ENCODE measurements at regions not wholly inside any gene's neighbourhood (a gene's known extent, or its start where the extent isn't known, plus 50 kb on each side); places are given as distances from the start of the nearest gene placed in this dataset.

DNA sequence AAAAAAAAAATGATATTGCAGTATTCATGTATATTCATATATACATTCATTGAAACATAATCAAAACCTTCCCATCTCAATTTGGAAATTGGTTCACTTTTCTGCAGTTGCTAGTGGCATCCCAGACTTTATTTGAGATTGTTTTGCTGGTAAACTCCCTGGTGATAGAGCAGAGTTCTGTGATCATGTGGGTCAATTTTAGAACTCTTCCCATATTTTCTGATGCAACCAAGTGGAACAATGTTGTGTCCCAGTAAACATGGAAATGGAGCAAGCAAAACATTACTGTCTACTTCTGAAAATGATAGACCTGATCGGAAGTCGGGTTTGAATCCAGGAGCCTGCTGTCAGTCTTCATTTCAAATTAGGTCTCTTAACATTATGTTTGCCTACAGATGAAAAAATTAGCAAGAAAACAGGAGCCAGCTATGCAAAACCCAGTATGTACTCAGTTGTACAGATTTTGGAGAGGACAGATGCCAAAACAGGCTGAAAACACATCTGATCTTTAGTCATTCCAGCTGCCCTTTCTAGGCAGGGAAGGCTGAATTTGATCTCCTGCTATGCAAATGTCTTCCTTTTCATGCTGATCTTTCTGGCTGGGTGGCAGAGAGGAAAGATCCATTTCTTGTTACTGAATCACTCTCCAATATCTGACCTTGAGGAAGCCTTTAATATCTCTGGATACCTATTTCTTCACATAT lies 786.6 kb upstream of the SOX9 start:
- H3K4me1 ChIP-seq = no peaks in the 10 kb centered on the region
- H3K4me3 ChIP-seq = no peak overlapping the region
- H3K27ac ChIP-seq = no peak overlapping the region
- no peaks in the 10 kb centered on the region for H3K9me3 ChIP-seq
- H3K27me3 ChIP-seq = no peaks in the 10 kb centered on the region
- H3K36me3 ChIP-seq = no peaks in the 10 kb centered on the region
- TF ChIP-seq, protein P1, sequence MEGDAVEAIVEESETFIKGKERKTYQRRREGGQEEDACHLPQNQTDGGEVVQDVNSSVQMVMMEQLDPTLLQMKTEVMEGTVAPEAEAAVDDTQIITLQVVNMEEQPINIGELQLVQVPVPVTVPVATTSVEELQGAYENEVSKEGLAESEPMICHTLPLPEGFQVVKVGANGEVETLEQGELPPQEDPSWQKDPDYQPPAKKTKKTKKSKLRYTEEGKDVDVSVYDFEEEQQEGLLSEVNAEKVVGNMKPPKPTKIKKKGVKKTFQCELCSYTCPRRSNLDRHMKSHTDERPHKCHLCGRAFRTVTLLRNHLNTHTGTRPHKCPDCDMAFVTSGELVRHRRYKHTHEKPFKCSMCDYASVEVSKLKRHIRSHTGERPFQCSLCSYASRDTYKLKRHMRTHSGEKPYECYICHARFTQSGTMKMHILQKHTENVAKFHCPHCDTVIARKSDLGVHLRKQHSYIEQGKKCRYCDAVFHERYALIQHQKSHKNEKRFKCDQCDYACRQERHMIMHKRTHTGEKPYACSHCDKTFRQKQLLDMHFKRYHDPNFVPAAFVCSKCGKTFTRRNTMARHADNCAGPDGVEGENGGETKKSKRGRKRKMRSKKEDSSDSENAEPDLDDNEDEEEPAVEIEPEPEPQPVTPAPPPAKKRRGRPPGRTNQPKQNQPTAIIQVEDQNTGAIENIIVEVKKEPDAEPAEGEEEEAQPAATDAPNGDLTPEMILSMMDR (IDR thresholded peaks at IDR 0.05) = no peak
- intact Hi-C loops (cut with DNase I) = no loop called here
- no peak for DNase-seq (ENCODE audit: low spot score in 2 of 2)

GRCh38 chr17:71335212-71335611 lies 785.6 kb upstream of the SOX9 start:
- DNase-seq (ENCODE audit: low spot score in 2 of 2) = no peak
- Histone ChIP-seq H3K4me1 (no peaks in the 10 kb centered on the region), H3K27me3 (no peaks in the 10 kb centered on the region), H3K9me3 (no peaks in the 10 kb centered on the region), H3K36me3 (no peaks in the 10 kb centered on the region), H3K27ac (no peak overlapping the region), H3K4me3 (no peak overlapping the region)
- intact Hi-C loops (cut with DNase I) = no loop called here
- TF ChIP-seq, protein P1 (IDR thresholded peaks at IDR 0.05) = no peak

- no peaks in the 10 kb centered on the region for H3K4me1 ChIP-seq
- TF ChIP-seq, protein P1 (IDR thresholded peaks at IDR 0.05) = no peak
- H3K9me3 ChIP-seq = no peaks in the 10 kb centered on the region
- no peaks in the 10 kb centered on the region for H3K27me3 ChIP-seq
- no peaks in the 10 kb centered on the region for H3K36me3 ChIP-seq
- intact Hi-C loops (cut with DNase I) = no loop called here
- no peak for DNase-seq (ENCODE audit: low spot score in 2 of 2)
- H3K27ac ChIP-seq = no peak overlapping the region
- no peak overlapping the region for H3K4me3 ChIP-seq
Measured at GRCh38 chr17:71337938-71338337, 782.9 kb upstream of the SOX9 start.

DNA sequence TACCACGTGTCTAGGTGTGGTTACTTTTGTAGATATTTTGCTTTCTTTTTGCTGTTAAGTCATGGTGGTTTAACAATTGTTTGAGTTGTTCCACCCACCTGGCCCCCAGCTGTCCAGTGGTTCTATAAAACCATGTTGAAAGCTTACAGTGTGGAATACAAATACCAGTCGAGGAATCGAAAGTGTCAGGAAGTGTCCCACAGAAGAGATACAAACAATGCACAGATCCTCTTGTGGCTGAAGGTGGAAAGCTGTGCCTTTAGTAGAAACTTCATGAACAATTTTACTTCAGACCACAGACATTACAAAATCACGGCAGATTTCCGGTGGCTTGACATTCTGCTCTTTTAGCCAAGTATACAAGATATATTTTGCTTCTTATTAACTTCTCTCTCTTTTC lies 782.4 kb upstream of the SOX9 start:
- no peak for DNase-seq (ENCODE audit: low spot score in 2 of 2)
- Histone ChIP-seq H3K4me1 (no peaks in the 10 kb centered on the region), H3K27ac (no peak overlapping the region), H3K27me3 (no peaks in the 10 kb centered on the region), H3K36me3 (no peaks in the 10 kb centered on the region), H3K4me3 (no peak overlapping the region), H3K9me3 (no peaks in the 10 kb centered on the region)
- TF ChIP-seq, protein P1 (IDR thresholded peaks at IDR 0.05) = no peak
- intact Hi-C loops (cut with DNase I) = no loop called here

- Histone ChIP-seq H3K36me3 (no peaks in the 10 kb centered on the region), H3K27ac (no peak overlapping the region), H3K9me3 (no peaks in the 10 kb centered on the region), H3K27me3 (no peaks in the 10 kb centered on the region), H3K4me3 (no peak overlapping the region), H3K4me1 (no peaks in the 10 kb centered on the region)
- TF ChIP-seq, protein P1 (IDR thresholded peaks at IDR 0.05) = no peak
- DNase-seq (ENCODE audit: low spot score in 2 of 2) = no peak
- intact Hi-C loops (cut with DNase I) = no loop called here
Measured at GRCh38 chr17:71339206-71339605, 781.6 kb upstream of the SOX9 start.

GRCh38 chr17:71342737-71343136 lies 778.1 kb upstream of the SOX9 start:
- Histone ChIP-seq H3K4me3 (no peak overlapping the region), H3K36me3 (no peaks in the 10 kb centered on the region), H3K27me3 (no peaks in the 10 kb centered on the region), H3K27ac (no peak overlapping the region), H3K9me3 (no peaks in the 10 kb centered on the region), H3K4me1 (no peaks in the 10 kb centered on the region)
- TF ChIP-seq, protein P1 (IDR thresholded peaks at IDR 0.05) = no peak
- intact Hi-C loops (cut with DNase I) = no loop called here
- DNase-seq (ENCODE audit: low spot score in 2 of 2) = no peak
